ENCODE measurements at regions not wholly inside any gene's neighbourhood (a gene's known extent, or its start where the extent isn't known, plus 50 kb on each side); places are given as distances from the start of the nearest gene placed in this dataset.

- DNase-seq: no peak
- intact Hi-C loops (cut with DNase I): no loop called here
These were observed 216.9 kb downstream of the C9orf50 start for GRCh38 chr9:129403779-129404620.

GRCh38 chr9:129402931-129403778, 217.7 kb downstream of the C9orf50 start:
- intact Hi-C loops (cut with DNase I): no loop called here
- DNase-seq: no peak

GRCh38 chr9:129402371-129402739, 218.5 kb downstream of the C9orf50 start:
- intact Hi-C loops (cut with DNase I): no loop called here
- DNase-seq: peak in 8 of 42 donors; percentile 21 to 61 (median 44)

- DNase-seq: peak in 22 of 42 donors; percentile 13 to 73 (median 41)
These were observed 219.1 kb downstream of the C9orf50 start for GRCh38 chr9:129401623-129402370.

GRCh38 chr9:129400971-129401622, 219.8 kb downstream of the C9orf50 start:
- DNase-seq: no peak
- intact Hi-C loops (cut with DNase I): no loop called here

More at GRCh38 chr9:129401623-129402370, 219.1 kb downstream of the C9orf50 start:
- intact Hi-C loops (cut with DNase I): no loop called here

- intact Hi-C loops (cut with DNase I): no loop called here
- no peak for DNase-seq
These were observed 220.6 kb downstream of the C9orf50 start for GRCh38 chr9:129400001-129400970.

- intact Hi-C loops (cut with DNase I): no loop called here
- no peak for DNase-seq
These were observed 221.3 kb downstream of the C9orf50 start for GRCh38 chr9:129399634-129399990.

- peak in 1 of 42 donors; percentile 28 for DNase-seq
- intact Hi-C loops (cut with DNase I): no loop called here
These were observed 221.0 kb upstream of the IER5L start for GRCh38 chr9:129398961-129399633.

- peak in 2 of 42 donors; percentile 10 to 22 for DNase-seq
- intact Hi-C loops (cut with DNase I): no loop called here
These were observed 220.3 kb upstream of the IER5L start for GRCh38 chr9:129398101-129398960.

GRCh38 chr9:129397335-129397734, 219.3 kb upstream of the IER5L start:
- DNase-seq: no peak
- intact Hi-C loops (cut with DNase I): no loop called here

GRCh38 chr9:129396365-129396708, 218.3 kb upstream of the IER5L start:
- intact Hi-C loops (cut with DNase I): no loop called here
- DNase-seq: no peak

- intact Hi-C loops (cut with DNase I): no loop called here
- DNase-seq: no peak
These were observed 217.7 kb upstream of the IER5L start for GRCh38 chr9:129395633-129396364.

- DNase-seq: peak in 1 of 42 donors; percentile 27
- intact Hi-C loops (cut with DNase I): no loop called here
These were observed 216.8 kb upstream of the IER5L start for GRCh38 chr9:129394886-129395279.

GRCh38 chr9:129394061-129394885, 216.2 kb upstream of the IER5L start:
- DNase-seq: peak; percentile 48 to 93 (median 74)

GRCh38 chr9:129393064-129393463, 215.0 kb upstream of the IER5L start:
- intact Hi-C loops (cut with DNase I): no loop called here

More at GRCh38 chr9:129394061-129394885, 216.2 kb upstream of the IER5L start:
- intact Hi-C loops (cut with DNase I): no loop called here

More at GRCh38 chr9:129393064-129393463, 215.0 kb upstream of the IER5L start:
- no peak for DNase-seq

Data from head of caudate nucleus (tissue), 42 donors.